ENCODE measurements at regions not wholly inside any gene's neighbourhood (a gene's known extent, or its start where the extent isn't known, plus 50 kb on each side); places are given as distances from the start of the nearest gene placed in this dataset.
"Not testable (repeated sequence)": the region's sequence is repeated elsewhere in the genome, so short reads cannot be mapped to it uniquely, and the experiment has no call there.

- Histone ChIP-seq H3K27me3 (ENCODE audit: control insufficient read depth, insufficient read depth, low read length) (no peaks in the 10 kb centered on the region), H3K9me3 (ENCODE audit: control insufficient read depth, insufficient read depth, low read depth, low read length) (peaks cover 9% of the 10 kb centered on the region), H3K4me1 (ENCODE audit: control insufficient read depth, insufficient read depth, low read length) (peaks cover 28% of the 10 kb centered on the region), H3K4me3 (ENCODE audit: low read depth, low read length) (no peak overlapping the region), H3K27ac (ENCODE audit: low read depth, low read length) (no peak overlapping the region), H3K36me3 (ENCODE audit: control insufficient read depth, insufficient read depth, low read length) (no peaks in the 10 kb centered on the region), H3K9ac (ENCODE audit: low read length) (no peak overlapping the region)
These were observed 165.6 kb downstream of the SAMD5 start for GRCh38 chr6:147674099-147674498.

GRCh38 chr6:147674794-147675193 is 166.3 kb downstream of the SAMD5 start:
- Histone ChIP-seq H3K4me3 (ENCODE audit: low read depth, low read length) (no peak overlapping the region), H3K9ac (ENCODE audit: low read length) (no peak overlapping the region), H3K9me3 (ENCODE audit: control insufficient read depth, insufficient read depth, low read depth, low read length) (peaks cover 3% of the 10 kb centered on the region), H3K27me3 (ENCODE audit: control insufficient read depth, insufficient read depth, low read length) (no peaks in the 10 kb centered on the region), H3K4me1 (ENCODE audit: control insufficient read depth, insufficient read depth, low read length) (peaks cover 28% of the 10 kb centered on the region), H3K36me3 (ENCODE audit: control insufficient read depth, insufficient read depth, low read length) (no peaks in the 10 kb centered on the region), H3K27ac (ENCODE audit: low read depth, low read length) (no peak overlapping the region)

- Histone ChIP-seq H3K4me3 (ENCODE audit: low read depth, low read length) (no peak overlapping the region), H3K27ac (ENCODE audit: low read depth, low read length) (no peak overlapping the region), H3K4me1 (ENCODE audit: control insufficient read depth, insufficient read depth, low read length) (peaks cover 28% of the 10 kb centered on the region), H3K9ac (ENCODE audit: low read length) (no peak overlapping the region), H3K36me3 (ENCODE audit: control insufficient read depth, insufficient read depth, low read length) (no peaks in the 10 kb centered on the region), H3K27me3 (ENCODE audit: control insufficient read depth, insufficient read depth, low read length) (no peaks in the 10 kb centered on the region), H3K9me3 (ENCODE audit: control insufficient read depth, insufficient read depth, low read depth, low read length) (no peaks in the 10 kb centered on the region; the same call in 1 of the 2 replicates)
These were observed 166.8 kb downstream of the SAMD5 start for GRCh38 chr6:147675281-147675680.

- Histone ChIP-seq H3K27ac (ENCODE audit: low read depth, low read length) (no peak overlapping the region), H3K9me3 (ENCODE audit: control insufficient read depth, insufficient read depth, low read depth, low read length) (no peaks in the 10 kb centered on the region), H3K9ac (ENCODE audit: low read length) (no peak overlapping the region), H3K27me3 (ENCODE audit: control insufficient read depth, insufficient read depth, low read length) (no peaks in the 10 kb centered on the region), H3K36me3 (ENCODE audit: control insufficient read depth, insufficient read depth, low read length) (no peaks in the 10 kb centered on the region), H3K4me1 (ENCODE audit: control insufficient read depth, insufficient read depth, low read length) (peaks cover 28% of the 10 kb centered on the region), H3K4me3 (ENCODE audit: low read depth, low read length) (no peak overlapping the region)
These were observed 168.2 kb downstream of the SAMD5 start for GRCh38 chr6:147676495-147677199.

- no peak overlapping the region for H3K27ac ChIP-seq (ENCODE audit: low read depth, low read length)
- no peak overlapping the region for H3K4me3 ChIP-seq (ENCODE audit: low read depth, low read length)
- H3K9ac ChIP-seq (ENCODE audit: low read length): no peak overlapping the region
- H3K9me3 ChIP-seq (ENCODE audit: control insufficient read depth, insufficient read depth, low read depth, low read length): no peaks in the 10 kb centered on the region
- H3K27me3 ChIP-seq (ENCODE audit: control insufficient read depth, insufficient read depth, low read length): no peaks in the 10 kb centered on the region
- peaks cover 28% of the 10 kb centered on the region for H3K4me1 ChIP-seq (ENCODE audit: control insufficient read depth, insufficient read depth, low read length)
- no peaks in the 10 kb centered on the region for H3K36me3 ChIP-seq (ENCODE audit: control insufficient read depth, insufficient read depth, low read length)
These were observed 169.2 kb downstream of the SAMD5 start for GRCh38 chr6:147677647-147678046.

GRCh38 chr6:147678253-147678652 is 169.8 kb downstream of the SAMD5 start:
- Histone ChIP-seq H3K4me1 (ENCODE audit: control insufficient read depth, insufficient read depth, low read length) (peaks cover 28% of the 10 kb centered on the region), H3K4me3 (ENCODE audit: low read depth, low read length) (no peak overlapping the region), H3K36me3 (ENCODE audit: control insufficient read depth, insufficient read depth, low read length) (no peaks in the 10 kb centered on the region), H3K9ac (ENCODE audit: low read length) (no peak overlapping the region), H3K27ac (ENCODE audit: low read depth, low read length) (no peak overlapping the region), H3K9me3 (ENCODE audit: control insufficient read depth, insufficient read depth, low read depth, low read length) (no peaks in the 10 kb centered on the region), H3K27me3 (ENCODE audit: control insufficient read depth, insufficient read depth, low read length) (no peaks in the 10 kb centered on the region)

- no peaks in the 10 kb centered on the region for H3K9me3 ChIP-seq (ENCODE audit: control insufficient read depth, insufficient read depth, low read depth, low read length)
- no peaks in the 10 kb centered on the region for H3K27me3 ChIP-seq (ENCODE audit: control insufficient read depth, insufficient read depth, low read length)
- H3K9ac ChIP-seq (ENCODE audit: low read length): no peak overlapping the region
- no peaks in the 10 kb centered on the region for H3K4me1 ChIP-seq (ENCODE audit: control insufficient read depth, insufficient read depth, low read length)
- H3K4me3 ChIP-seq (ENCODE audit: low read depth, low read length): no peak overlapping the region
- H3K27ac ChIP-seq (ENCODE audit: low read depth, low read length): no peak overlapping the region
- H3K36me3 ChIP-seq (ENCODE audit: control insufficient read depth, insufficient read depth, low read length): no peaks in the 10 kb centered on the region
These were observed 176.4 kb downstream of the SAMD5 start for GRCh38 chr6:147684906-147685305.

- no peaks in the 10 kb centered on the region for H3K9me3 ChIP-seq (ENCODE audit: control insufficient read depth, insufficient read depth, low read depth, low read length)
- H3K4me3 ChIP-seq (ENCODE audit: low read depth, low read length): no peak overlapping the region
These were observed 180.9 kb downstream of the SAMD5 start for GRCh38 chr6:147689398-147689797.

GRCh38 chr6:147691446-147691845 is 183.0 kb downstream of the SAMD5 start:
- Histone ChIP-seq H3K4me1 (ENCODE audit: control insufficient read depth, insufficient read depth, low read length) (no peaks in the 10 kb centered on the region), H3K36me3 (ENCODE audit: control insufficient read depth, insufficient read depth, low read length) (no peaks in the 10 kb centered on the region), H3K27me3 (ENCODE audit: control insufficient read depth, insufficient read depth, low read length) (no peaks in the 10 kb centered on the region), H3K9ac (ENCODE audit: low read length) (no peak overlapping the region), H3K27ac (ENCODE audit: low read depth, low read length) (no peak overlapping the region), H3K9me3 (ENCODE audit: control insufficient read depth, insufficient read depth, low read depth, low read length) (no peaks in the 10 kb centered on the region), H3K4me3 (ENCODE audit: low read depth, low read length) (no peak overlapping the region)

More at GRCh38 chr6:147689398-147689797, 180.9 kb downstream of the SAMD5 start:
- Histone ChIP-seq H3K27me3 (ENCODE audit: control insufficient read depth, insufficient read depth, low read length) (no peaks in the 10 kb centered on the region), H3K4me1 (ENCODE audit: control insufficient read depth, insufficient read depth, low read length) (no peaks in the 10 kb centered on the region), H3K9ac (ENCODE audit: low read length) (no peak overlapping the region), H3K27ac (ENCODE audit: low read depth, low read length) (no peak overlapping the region), H3K36me3 (ENCODE audit: control insufficient read depth, insufficient read depth, low read length) (no peaks in the 10 kb centered on the region)

GRCh38 chr6:147693181-147693580 is 184.7 kb downstream of the SAMD5 start:
- no peaks in the 10 kb centered on the region for H3K4me1 ChIP-seq (ENCODE audit: control insufficient read depth, insufficient read depth, low read length)
- H3K27me3 ChIP-seq (ENCODE audit: control insufficient read depth, insufficient read depth, low read length): no peaks in the 10 kb centered on the region
- no peak overlapping the region for H3K27ac ChIP-seq (ENCODE audit: low read depth, low read length)
- H3K36me3 ChIP-seq (ENCODE audit: control insufficient read depth, insufficient read depth, low read length): no peaks in the 10 kb centered on the region
- H3K9ac ChIP-seq (ENCODE audit: low read length): no peak overlapping the region
- no peaks in the 10 kb centered on the region for H3K9me3 ChIP-seq (ENCODE audit: control insufficient read depth, insufficient read depth, low read depth, low read length)
- no peak overlapping the region for H3K4me3 ChIP-seq (ENCODE audit: low read depth, low read length)

- H3K9ac ChIP-seq (ENCODE audit: low read length); H3K4me3 ChIP-seq (ENCODE audit: low read depth, low read length); H3K27ac ChIP-seq (ENCODE audit: low read depth, low read length); H3K4me1 ChIP-seq (ENCODE audit: control insufficient read depth, insufficient read depth, low read length); H3K9me3 ChIP-seq (ENCODE audit: control insufficient read depth, insufficient read depth, low read depth, low read length); H3K27me3 ChIP-seq (ENCODE audit: control insufficient read depth, insufficient read depth, low read length); H3K36me3 ChIP-seq (ENCODE audit: control insufficient read depth, insufficient read depth, low read length): not testable (repeated sequence)
These were observed 186.1 kb downstream of the SAMD5 start for GRCh38 chr6:147694556-147694955.
